Thymus (tissue), 11 donors: ENCODE measurements at regions not wholly inside any gene's neighbourhood (a gene's known extent, or its start where the extent isn't known, plus 50 kb on each side); places are given as distances from the start of the nearest gene placed in this dataset.

ENCODE experiments used
- DNase-seq, 9 donors: peaks; one replicate each; pipeline ENCODE4 v3.0.0-alpha.2; 2013; ENCODE audit warnings: low spot score in 9 of 9, low read depth in 6 of 9, missing footprints in 1 of 9
- H3K27ac ChIP-seq, 2 donors: one replicate each; pipeline ENCODE4 v1.5.1; 2013; ENCODE audit warnings: control low read depth in 1 of 2, low read depth in 1 of 2, low read length in 1 of 2, mild to moderate bottlenecking in 1 of 2, moderate library complexity in 1 of 2
- H3K27me3 ChIP-seq, 2 donors: one replicate each; pipeline ENCODE4 v1.5.1; 2013; ENCODE audit warnings: low read length in 1 of 2; ENCODE audit not compliant: control insufficient read depth in 2 of 2, insufficient read depth in 1 of 2
- H3K36me3 ChIP-seq, 2 donors: one replicate each; pipeline ENCODE4 v1.5.1; 2013; ENCODE audit warnings: low read length in 1 of 2, mild to moderate bottlenecking in 1 of 2, moderate library complexity in 1 of 2; ENCODE audit not compliant: control insufficient read depth in 2 of 2, insufficient read depth in 2 of 2
- H3K4me1 ChIP-seq, 2 donors: one replicate each; pipeline ENCODE4 v1.5.1; 2013; ENCODE audit warnings: low read length in 2 of 2; ENCODE audit not compliant: control insufficient read depth in 2 of 2, insufficient read depth in 2 of 2
- H3K4me3 ChIP-seq, 2 donors: one replicate each; pipeline ENCODE4 v1.5.1; 2013; ENCODE audit warnings: low read length in 2 of 2, control low read depth in 1 of 2, mild to moderate bottlenecking in 1 of 2
- H3K9me3 ChIP-seq, 2 donors: one replicate each; pipeline ENCODE4 v1.5.1; 2013; ENCODE audit warnings: low read length in 1 of 2, mild to moderate bottlenecking in 1 of 2; ENCODE audit not compliant: control insufficient read depth in 2 of 2, insufficient read depth in 1 of 2
- WGBS: extraction: QIAGEN DNeasy Blood & Tissue Kit; methylation state at CpG from one replicate; pipeline ENCODE4 v1.1.7; 2013; 5-methylcytosine and 5-hydroxymethylcytosine counted together
- donor health status: healthy.

GRCh38 chr14:71472356-71473340 is 459.6 kb upstream of the RGS6 start:
- DNase-seq: no peak
- H3K27ac ChIP-seq: no peak overlapping the region
- H3K4me1 ChIP-seq: peaks cover 4 to 5% of the 10 kb centered on the region in 2 donors
- H3K9me3 ChIP-seq: no peaks in the 10 kb centered on the region
- H3K27me3 ChIP-seq: no peaks in the 10 kb centered on the region
- 95% methylated on average over 4 of the region's 4 CpGs for WGBS
- H3K4me3 ChIP-seq: no peak overlapping the region
- no peaks in the 10 kb centered on the region for H3K36me3 ChIP-seq

GRCh38 chr14:71473843-71474242 is 458.4 kb upstream of the RGS6 start:
- no peak overlapping the region for H3K27ac ChIP-seq
- no peak for DNase-seq
- no peaks in the 10 kb centered on the region for H3K36me3 ChIP-seq
- H3K27me3 ChIP-seq: no peaks in the 10 kb centered on the region
- no peak overlapping the region for H3K4me3 ChIP-seq
- H3K4me1 ChIP-seq: peaks cover 8% of the 10 kb centered on the region in 2 donors
- WGBS: 99% methylated on average over 2 of the region's 2 CpGs
- no peaks in the 10 kb centered on the region for H3K9me3 ChIP-seq

- Histone ChIP-seq H3K4me1 (peaks cover 9 to 12% of the 10 kb centered on the region in 2 donors), H3K27me3 (no peaks in the 10 kb centered on the region), H3K36me3 (no peaks in the 10 kb centered on the region), H3K27ac (no peak overlapping the region), H3K9me3 (no peaks in the 10 kb centered on the region), H3K4me3 (no peak overlapping the region)
- WGBS: 98% methylated on average over 4 of the region's 4 CpGs
- no peak for DNase-seq
Observed at GRCh38 chr14:71474301-71475265, 457.6 kb upstream of the RGS6 start.

GRCh38 chr14:71475916-71476315 is 456.3 kb upstream of the RGS6 start:
- H3K27ac ChIP-seq: no peak overlapping the region
- H3K9me3 ChIP-seq: no peaks in the 10 kb centered on the region
- H3K27me3 ChIP-seq: no peaks in the 10 kb centered on the region
- 84% methylated on average over 5 of the region's 5 CpGs for WGBS
- H3K36me3 ChIP-seq: no peaks in the 10 kb centered on the region
- DNase-seq: peak in 3 of 9 donors; percentile 18 to 53 (median 21)
- H3K4me1 ChIP-seq: peaks cover 9 to 12% of the 10 kb centered on the region in 2 donors
- H3K4me3 ChIP-seq: no peak overlapping the region

- Histone ChIP-seq H3K4me1 (peaks cover 11 to 13% of the 10 kb centered on the region in 2 donors), H3K27me3 (no peaks in the 10 kb centered on the region), H3K27ac (no peak overlapping the region), H3K4me3 (no peak overlapping the region), H3K36me3 (no peaks in the 10 kb centered on the region), H3K9me3 (no peaks in the 10 kb centered on the region)
- WGBS: 13% methylated on average over 4 of the region's 4 CpGs
- peak in 3 of 9 donors; percentile 9 to 53 (median 23) for DNase-seq
Observed at GRCh38 chr14:71478542-71478941, 453.7 kb upstream of the RGS6 start.

GRCh38 chr14:71481021-71481654 is 451.1 kb upstream of the RGS6 start:
- Histone ChIP-seq H3K36me3 (peaks cover 0 to 3% of the 10 kb centered on the region in 2 donors), H3K27ac (no peak overlapping the region), H3K9me3 (no peaks in the 10 kb centered on the region), H3K4me1 (peaks cover 11 to 15% of the 10 kb centered on the region in 2 donors), H3K27me3 (no peaks in the 10 kb centered on the region), H3K4me3 (no peak overlapping the region)
- no peak for DNase-seq
- 95% methylated on average over 4 of the region's 4 CpGs for WGBS

GRCh38 chr14:71482671-71483070 is 449.6 kb upstream of the RGS6 start:
- Histone ChIP-seq H3K27ac (no peak overlapping the region), H3K4me3 (no peak overlapping the region), H3K4me1 (peaks cover 11 to 14% of the 10 kb centered on the region in 2 donors), H3K27me3 (no peaks in the 10 kb centered on the region), H3K36me3 (peaks cover 0 to 3% of the 10 kb centered on the region in 2 donors), H3K9me3 (no peaks in the 10 kb centered on the region)
- no peak for DNase-seq
- WGBS: 95% methylated on average over 2 of the region's 2 CpGs

GRCh38 chr14:71483154-71483553 is 449.1 kb upstream of the RGS6 start:
- Histone ChIP-seq H3K4me3 (no peak overlapping the region), H3K27ac (no peak overlapping the region), H3K4me1 (peaks cover 11 to 14% of the 10 kb centered on the region in 2 donors), H3K27me3 (no peaks in the 10 kb centered on the region), H3K9me3 (no peaks in the 10 kb centered on the region), H3K36me3 (peaks cover 0 to 3% of the 10 kb centered on the region in 2 donors)
- WGBS: 99% methylated on average over 3 of the region's 3 CpGs
- DNase-seq: no peak
